A549 (cell line): ENCODE measurements at regions not wholly inside any gene's neighbourhood (a gene's known extent, or its start where the extent isn't known, plus 50 kb on each side); places are given as distances from the start of the nearest gene placed in this dataset.

Experiments
- ATAC-seq, 2 experiments: fragments of 200-7000 bp in 1 of 2; fragments of >200 bp in 1 of 2; cut with Nextera tagmentation in 1 of 2; cut with Tn5 transposase in 1 of 2; 3 replicates each; pipeline versions ENCODE4 v1.8.0 to v1.9.1; 2018 to 2020; ENCODE audit warnings: mild to moderate bottlenecking in 1 of 2, moderate library complexity in 1 of 2
- CTCF ChIA-PET: fragments of 300-600 bp; sonication (Branson Sonifier 250); formaldehyde crosslinking; extraction: SDS; loops from one replicate; lab custom pipeline; 2021; ENCODE audit warnings: antibody characterized with exemption, inconsistent platforms; lab: Yijun Ruan, JAX
- POLR2A ChIA-PET: fragments of 350-600 bp; formaldehyde crosslinking; extraction: SDS; loops from one replicate; lab custom pipeline; 2021; ENCODE audit warnings: antibody characterized with exemption, inconsistent platforms; lab: Yijun Ruan, JAX
- DNase-seq, 2 experiments: peaks; one replicate each; pipeline versions ENCODE4 v3.0.0 to v3.0.0-alpha.2; 2011 to 2016; ENCODE audit warnings: low read depth in 1 of 2, low spot score in 1 of 2
- FAIRE-seq: peaks from 2 replicates; lab custom pipeline; 2011; peaks lifted over from hg19 to GRCh38; lab: Jason Lieb, UNC
- H3K27ac ChIP-seq, 2 experiments: fragments of >200 bp; sonication (Bioruptor Twin); formaldehyde crosslinking; 3 replicates each; pipeline ENCODE4 v1.5.1; 2016 to 2017
- H3K4me1 ChIP-seq: fragments of >200 bp; sonication (Bioruptor Twin); formaldehyde crosslinking; 3 replicates; pipeline ENCODE4 v1.6.1; 2016
- H3K4me2 ChIP-seq: fragments of >200 bp; sonication (Bioruptor Twin); formaldehyde crosslinking; 3 replicates; pipeline ENCODE4 v1.6.1; 2016
- H3K4me3 ChIP-seq: fragments of >200 bp; sonication (Bioruptor Twin); formaldehyde crosslinking; 3 replicates; pipeline ENCODE4 v1.5.1; 2016
- H3K9me3 ChIP-seq: fragments of >200 bp; sonication (Bioruptor Twin); formaldehyde crosslinking; 3 replicates; pipeline ENCODE4 v1.6.1; 2016
- BHLHE40 ChIP-seq: IDR thresholded peaks from 2 replicates; pipeline ENCODE4 v1.6.1; 2012; ENCODE audit warnings: low read depth, low read length, inconsistent platforms
- CBX2 ChIP-seq: fragments of 200-600 bp; sonication (generic); IDR thresholded peaks from 2 replicates; pipeline ENCODE4 v1.6.1; 2016; ENCODE audit warnings: low read depth, mild to moderate bottlenecking, borderline replicate concordance
- CHD4 ChIP-seq: fragments of 200-600 bp; sonication (generic); IDR thresholded peaks from 2 replicates; pipeline ENCODE4 v1.6.1; 2016; ENCODE audit warnings: antibody characterized with exemption, mild to moderate bottlenecking, borderline replicate concordance
- EHMT2 ChIP-seq: fragments of 200-600 bp; sonication (generic); IDR thresholded peaks from 2 replicates; pipeline ENCODE4 v1.6.1; 2016; ENCODE audit warnings: antibody characterized with exemption, low read depth, mild to moderate bottlenecking, moderate library complexity
- EP300 ChIP-seq, 2 experiments: fragments of >200 bp; sonication (Bioruptor Twin); formaldehyde crosslinking; IDR thresholded peaks; 2 replicates in 1 of 2; 3 replicates in 1 of 2; pipeline ENCODE4 v1.6.1; 2016 to 2017
- FOSL2 ChIP-seq, 2 experiments: fragments of 450-650 bp in 1 of 2; fragments of >200 bp in 1 of 2; sonication (Bioruptor Twin) in 1 of 2; formaldehyde crosslinking; IDR thresholded peaks; 2 replicates each; pipeline versions ENCODE4 v1.5.0 to v1.6.1; 2016 to 2020; ENCODE audit warnings: mild to moderate bottlenecking in 1 of 2, moderate library complexity in 1 of 2
- FOXS1 ChIP-seq: fragments of 250-450 bp; sonication (Bioruptor Pico); IDR thresholded peaks from 2 replicates; pipeline ENCODE4 v1.5.0; 2020; ENCODE audit warnings: mild to moderate bottlenecking, moderate library complexity
- GATA3 ChIP-seq: IDR thresholded peaks from 2 replicates; pipeline ENCODE4 v1.6.1; 2012; ENCODE audit warnings: borderline replicate concordance
- HEYL ChIP-seq: fragments of 250-450 bp; sonication (Bioruptor Pico); IDR thresholded peaks from 2 replicates; pipeline ENCODE4 v1.8.0; 2021; ENCODE audit warnings: mild to moderate bottlenecking, moderate library complexity
- JUNB ChIP-seq: fragments of >200 bp; sonication (Bioruptor Twin); formaldehyde crosslinking; IDR thresholded peaks from 2 replicates; pipeline ENCODE4 v1.6.1; 2016
- NPAS2 ChIP-seq: fragments of 250-450 bp; sonication (Bioruptor Pico); IDR thresholded peaks from 2 replicates; pipeline ENCODE4 v1.8.0; 2022; ENCODE audit warnings: mild to moderate bottlenecking, moderate library complexity, borderline replicate concordance
- PBX3 ChIP-seq: IDR thresholded peaks from 2 replicates; pipeline ENCODE4 v1.6.1; 2012
- PHF8 ChIP-seq: fragments of 200-600 bp; sonication (generic); IDR thresholded peaks from 2 replicates; pipeline ENCODE4 v1.6.1; 2016; ENCODE audit warnings: low read depth, mild to moderate bottlenecking, antibody characterized with exemption, moderate library complexity, borderline replicate concordance
- POLR2A ChIP-seq: IDR thresholded peaks from 2 replicates; pipeline ENCODE4 v1.6.1; 2012; ENCODE audit warnings: mild to moderate bottlenecking, low read length
- POLR2AphosphoS2 ChIP-seq: conservative IDR thresholded peaks from 2 replicates; pipeline ENCODE4 v1.6.1; 2012; ENCODE audit warnings: low read length, improper control_type of control experiment, inconsistent platforms
- RARB ChIP-seq: fragments of 250-450 bp; sonication (Bioruptor Pico); IDR thresholded peaks from 2 replicates; pipeline ENCODE4 v1.8.0; 2021; ENCODE audit warnings: mild to moderate bottlenecking, moderate library complexity
- SMC3 ChIP-seq: fragments of >200 bp; sonication (Bioruptor Twin); formaldehyde crosslinking; IDR thresholded peaks from 3 replicates; pipeline ENCODE4 v1.6.1; 2018; ENCODE audit warnings: inconsistent platforms
- TFCP2L1 ChIP-seq: fragments of 250-450 bp; sonication (Bioruptor Pico); IDR thresholded peaks from 2 replicates; pipeline ENCODE4 v1.5.0; 2021; ENCODE audit warnings: mild to moderate bottlenecking
- ZC3H11A ChIP-seq: fragments of 450-650 bp; IDR thresholded peaks from 2 replicates; pipeline ENCODE4 v1.6.1; 2014; ENCODE audit warnings: antibody characterized with exemption, mild to moderate bottlenecking
- ZNF302 ChIP-seq: fragments of 250-450 bp; sonication (Bioruptor Pico); IDR thresholded peaks from 2 replicates; pipeline ENCODE4 v1.9.0; 2021; ENCODE audit warnings: inconsistent platforms, mild to moderate bottlenecking, moderate library complexity
- ZSCAN20 ChIP-seq: fragments of 250-450 bp; sonication (Bioruptor Pico); IDR thresholded peaks from 2 replicates; pipeline ENCODE4 v1.8.0; 2022; ENCODE audit warnings: mild to moderate bottlenecking, moderate library complexity
- WGBS: methylation state at CpG from one replicate; pipeline ENCODE4 v1.1.6; 2017; ENCODE audit errors: missing lambda C conversion rate; 5-methylcytosine and 5-hydroxymethylcytosine counted together
- TF ChIP-seq, protein P1 (sequence below): fragments of >200 bp; sonication (Bioruptor Twin); formaldehyde crosslinking; IDR thresholded peaks from 2 replicates; pipeline ENCODE4 v1.6.1; 2016
- TF ChIP-seq, protein P2 (sequence below): fragments of 450-650 bp; IDR thresholded peaks from 2 replicates; pipeline ENCODE4 v1.6.1; 2014; ENCODE audit warnings: antibody characterized with exemption
- TF ChIP-seq, protein P3 (sequence below): fragments of 200-600 bp; sonication (generic); IDR thresholded peaks from 2 replicates; pipeline ENCODE4 v1.6.1; 2016; ENCODE audit warnings: antibody characterized with exemption, mild to moderate bottlenecking, moderate library complexity

- TF ChIP-seq, protein P1, sequence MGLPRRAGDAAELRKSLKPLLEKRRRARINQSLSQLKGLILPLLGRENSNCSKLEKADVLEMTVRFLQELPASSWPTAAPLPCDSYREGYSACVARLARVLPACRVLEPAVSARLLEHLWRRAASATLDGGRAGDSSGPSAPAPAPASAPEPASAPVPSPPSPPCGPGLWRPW: no peak
- TF ChIP-seq ZSCAN20 (CRISPR knock-in tag) (no peak), FOSL2 (IDR thresholded peaks at IDR 0.05) (no peak), FOSL2 (CRISPR knock-in tag; IDR thresholded peaks at IDR 0.05) (no peak), JUNB (no peak)
- TF ChIP-seq, all 56 proteins: peak for 0
- FAIRE-seq (no peak), ATAC-seq (peak; percentile 43 to 56; a peak in 4 of 6 replicates), DNase-seq (no peak)
- peak overlapping the region; percentile 7 to 51; a peak in 2 of 6 replicates for H3K27ac ChIP-seq
- CTCF ChIA-PET: no interaction called here
- H3K4me1 ChIP-seq: peaks cover 21% of the 10 kb centered on the region; the same call in 2 of the 3 replicates
- WGBS: 65% methylated on average over 4 of the region's 4 CpGs
- H3K4me2 ChIP-seq: peak overlapping the region; percentile 51
- POLR2A ChIA-PET: no interaction called here
- no peak overlapping the region for H3K4me3 ChIP-seq
- H3K9me3 ChIP-seq: no peaks in the 10 kb centered on the region
Measured at GRCh38 chr4:125390126-125390525, 75.4 kb downstream of the FAT4 start.

GRCh38 chr4:125390727-125391126 lies 76.0 kb downstream of the FAT4 start:
- no peak for TF ChIP-seq FOXS1 (CRISPR knock-in tag)
- Histone ChIP-seq H3K9me3 (no peaks in the 10 kb centered on the region), H3K4me1 (peaks cover 21% of the 10 kb centered on the region; the same call in 2 of the 3 replicates), H3K4me3 (no peak overlapping the region), H3K4me2 (no peak overlapping the region), H3K27ac (no peak overlapping the region; a peak in 1 of 6 replicates)
- ATAC-seq (no peak), FAIRE-seq (no peak), DNase-seq (no peak)
- POLR2A ChIA-PET: no interaction called here
- CTCF ChIA-PET: no interaction called here

GRCh38 chr4:125392694-125393093 lies 77.9 kb downstream of the FAT4 start:
- ChIA-PET CTCF (interaction anchor here (1.1 kb wide), 1 partner anchor 10 kb away, joined by 3 read pairs; no protein-coding TSS in a partner anchor), POLR2A (no interaction called here)
- Histone ChIP-seq H3K4me2 (no peak overlapping the region), H3K4me1 (peaks cover 21% of the 10 kb centered on the region; the same call in 2 of the 3 replicates), H3K9me3 (no peaks in the 10 kb centered on the region), H3K4me3 (no peak overlapping the region), H3K27ac (no peak overlapping the region)
- 29% methylated on average over 1 of the region's 1 CpG for WGBS
- FAIRE-seq (no peak), ATAC-seq (no peak), DNase-seq (no peak)
- TF ChIP-seq PHF8: no peak
- no peak for TF ChIP-seq SMC3
- no peak for TF ChIP-seq TFCP2L1 (CRISPR knock-in tag)
- no peak for TF ChIP-seq BHLHE40
- TF ChIP-seq CHD4: no peak
- no peak for TF ChIP-seq POLR2A
- no peak for TF ChIP-seq JUNB
- TF ChIP-seq ZC3H11A: no peak
- TF ChIP-seq GATA3: no peak
- TF ChIP-seq PBX3: no peak
- TF ChIP-seq RARB (CRISPR knock-in tag): no peak

DNA sequence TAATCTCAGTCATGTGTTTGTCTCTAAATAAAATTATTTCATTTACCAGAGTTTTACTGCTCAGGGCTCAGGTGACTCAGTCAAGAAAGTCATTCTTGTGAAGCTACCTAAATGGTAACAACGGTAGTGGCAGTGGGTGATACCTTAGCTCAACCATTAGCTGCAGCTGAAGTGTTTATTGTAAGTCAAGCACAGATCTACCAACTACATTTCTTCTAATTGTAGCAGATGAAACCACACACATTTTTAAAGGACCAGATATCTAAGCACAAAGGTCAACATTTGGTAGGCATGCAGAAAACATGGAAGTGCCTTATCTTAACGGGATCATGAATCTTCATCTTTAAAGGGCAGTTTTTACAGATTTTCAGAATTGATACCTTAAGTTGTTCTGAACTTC lies 79.1 kb downstream of the FAT4 start:
- H3K27ac ChIP-seq: no peak overlapping the region
- 58% methylated on average over 2 of the region's 2 CpGs for WGBS
- H3K9me3 ChIP-seq: no peaks in the 10 kb centered on the region
- FAIRE-seq (no peak), DNase-seq (no peak), ATAC-seq (no peak)
- CTCF ChIA-PET: interaction anchor here (1.0 kb wide), 1 partner anchor 81 kb away, joined by 4 read pairs; no protein-coding TSS in a partner anchor
- POLR2A ChIA-PET: no interaction called here
- no peak for TF ChIP-seq ZC3H11A
- TF ChIP-seq, protein P2, sequence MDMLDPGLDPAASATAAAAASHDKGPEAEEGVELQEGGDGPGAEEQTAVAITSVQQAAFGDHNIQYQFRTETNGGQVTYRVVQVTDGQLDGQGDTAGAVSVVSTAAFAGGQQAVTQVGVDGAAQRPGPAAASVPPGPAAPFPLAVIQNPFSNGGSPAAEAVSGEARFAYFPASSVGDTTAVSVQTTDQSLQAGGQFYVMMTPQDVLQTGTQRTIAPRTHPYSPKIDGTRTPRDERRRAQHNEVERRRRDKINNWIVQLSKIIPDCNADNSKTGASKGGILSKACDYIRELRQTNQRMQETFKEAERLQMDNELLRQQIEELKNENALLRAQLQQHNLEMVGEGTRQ: no peak
- TF ChIP-seq EHMT2: no peak
- TF ChIP-seq NPAS2 (CRISPR knock-in tag): no peak
- no peak for TF ChIP-seq ZNF302 (CRISPR knock-in tag)
- no peak for TF ChIP-seq ZSCAN20 (CRISPR knock-in tag)
- TF ChIP-seq CBX2: no peak
- TF ChIP-seq PBX3: no peak
- TF ChIP-seq POLR2AphosphoS2: no peak
- TF ChIP-seq, protein P3, sequence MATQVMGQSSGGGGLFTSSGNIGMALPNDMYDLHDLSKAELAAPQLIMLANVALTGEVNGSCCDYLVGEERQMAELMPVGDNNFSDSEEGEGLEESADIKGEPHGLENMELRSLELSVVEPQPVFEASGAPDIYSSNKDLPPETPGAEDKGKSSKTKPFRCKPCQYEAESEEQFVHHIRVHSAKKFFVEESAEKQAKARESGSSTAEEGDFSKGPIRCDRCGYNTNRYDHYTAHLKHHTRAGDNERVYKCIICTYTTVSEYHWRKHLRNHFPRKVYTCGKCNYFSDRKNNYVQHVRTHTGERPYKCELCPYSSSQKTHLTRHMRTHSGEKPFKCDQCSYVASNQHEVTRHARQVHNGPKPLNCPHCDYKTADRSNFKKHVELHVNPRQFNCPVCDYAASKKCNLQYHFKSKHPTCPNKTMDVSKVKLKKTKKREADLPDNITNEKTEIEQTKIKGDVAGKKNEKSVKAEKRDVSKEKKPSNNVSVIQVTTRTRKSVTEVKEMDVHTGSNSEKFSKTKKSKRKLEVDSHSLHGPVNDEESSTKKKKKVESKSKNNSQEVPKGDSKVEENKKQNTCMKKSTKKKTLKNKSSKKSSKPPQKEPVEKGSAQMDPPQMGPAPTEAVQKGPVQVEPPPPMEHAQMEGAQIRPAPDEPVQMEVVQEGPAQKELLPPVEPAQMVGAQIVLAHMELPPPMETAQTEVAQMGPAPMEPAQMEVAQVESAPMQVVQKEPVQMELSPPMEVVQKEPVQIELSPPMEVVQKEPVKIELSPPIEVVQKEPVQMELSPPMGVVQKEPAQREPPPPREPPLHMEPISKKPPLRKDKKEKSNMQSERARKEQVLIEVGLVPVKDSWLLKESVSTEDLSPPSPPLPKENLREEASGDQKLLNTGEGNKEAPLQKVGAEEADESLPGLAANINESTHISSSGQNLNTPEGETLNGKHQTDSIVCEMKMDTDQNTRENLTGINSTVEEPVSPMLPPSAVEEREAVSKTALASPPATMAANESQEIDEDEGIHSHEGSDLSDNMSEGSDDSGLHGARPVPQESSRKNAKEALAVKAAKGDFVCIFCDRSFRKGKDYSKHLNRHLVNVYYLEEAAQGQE: no peak
- no peak for TF ChIP-seq CHD4
- TF ChIP-seq RARB (CRISPR knock-in tag): no peak
- no peak for TF ChIP-seq EP300 (IDR thresholded peaks at IDR 0.05)
- no peak for TF ChIP-seq HEYL (CRISPR knock-in tag)
- TF ChIP-seq, all 56 proteins: peak for 0
- Histone ChIP-seq H3K4me1 (peaks cover 17% of the 10 kb centered on the region; the same call in 2 of the 3 replicates), H3K4me2 (no peak overlapping the region), H3K4me3 (no peak overlapping the region)
